CD14-positive monocyte (primary cell): ENCODE measurements at regions not wholly inside any gene's neighbourhood (a gene's known extent, or its start where the extent isn't known, plus 50 kb on each side); places are given as distances from the start of the nearest gene placed in this dataset.

Experiments used
- DNase-seq, 3 donors: peaks; one replicate each; pipeline ENCODE4 v3.0.0-alpha.2; 2011 to 2022
- H2AFZ ChIP-seq: 2 replicates; pipeline ENCODE4 v1.6.0; 2012; ENCODE audit warnings: mild to moderate bottlenecking, low read depth, low read length, inconsistent platforms; ENCODE audit not compliant: insufficient read depth, poor library complexity, severe bottlenecking
- H3K27ac ChIP-seq, 2 donors: 1 replicate in 1 of 2; 2 replicates in 1 of 2; pipeline ENCODE4 v1.5.1; 2012 to 2013; ENCODE audit warnings: low read length in 2 of 2, control low read depth in 1 of 2, inconsistent platforms in 1 of 2, low read depth in 1 of 2, mild to moderate bottlenecking in 1 of 2
- H3K27me3 ChIP-seq, 2 donors: one replicate each; pipeline versions ENCODE4 v1.6.0 to v1.6.1; 2011 to 2013; ENCODE audit warnings: low read length in 2 of 2; ENCODE audit not compliant: control insufficient read depth in 2 of 2, insufficient read depth in 2 of 2
- H3K36me3 ChIP-seq, 2 donors: replicated peaks in 1 of 2; 1 replicate in 1 of 2; 2 replicates in 1 of 2; pipeline versions ENCODE4 v1.5.1 to v1.6.1; 2012 to 2013; ENCODE audit warnings: low read length in 2 of 2, control low read depth in 1 of 2, inconsistent platforms in 1 of 2, mild to moderate bottlenecking in 1 of 2; ENCODE audit not compliant: insufficient read depth in 2 of 2, control insufficient read depth in 1 of 2
- H3K4me1 ChIP-seq, 2 donors: 1 replicate in 1 of 2; 2 replicates in 1 of 2; pipeline versions ENCODE4 v1.5.1 to v1.6.1; 2012 to 2013; ENCODE audit warnings: low read length in 2 of 2, control low read depth in 1 of 2, inconsistent platforms in 1 of 2, mild to moderate bottlenecking in 1 of 2, moderate library complexity in 1 of 2; ENCODE audit not compliant: insufficient read depth in 2 of 2, control insufficient read depth in 1 of 2
- H3K4me2 ChIP-seq: replicated peaks from 2 replicates; pipeline ENCODE3; 2012; ENCODE audit warnings: low read length, moderate library complexity, mild to moderate bottlenecking; ENCODE audit not compliant: poor library complexity, severe bottlenecking; ENCODE audit errors: extremely low read depth
- H3K4me3 ChIP-seq, 3 experiments: fragments of 200-600 bp in 1 of 3; sonication (generic) in 1 of 3; replicated peaks in 1 of 3; 1 replicate in 2 of 3; 2 replicates in 1 of 3; pipeline ENCODE4 v1.5.1; 2011 to 2013; ENCODE audit warnings: low read length in 3 of 3, mild to moderate bottlenecking in 3 of 3, control low read depth in 2 of 3, low read depth in 2 of 3, inconsistent platforms in 1 of 3, moderate library complexity in 1 of 3
- H3K79me2 ChIP-seq: 2 replicates; pipeline ENCODE4 v1.6.0; 2012; ENCODE audit warnings: mild to moderate bottlenecking, control low read depth, inconsistent platforms, low read length, moderate library complexity; ENCODE audit not compliant: insufficient read depth
- H3K9ac ChIP-seq: 2 replicates; pipeline ENCODE4 v1.6.0; 2017; ENCODE audit warnings: low read length, mild to moderate bottlenecking; ENCODE audit not compliant: insufficient read depth, poor library complexity, severe bottlenecking
- H3K9me3 ChIP-seq, 2 donors: replicated peaks in 1 of 2; 1 replicate in 1 of 2; 2 replicates in 1 of 2; pipeline versions ENCODE4 v1.5.1 to v1.6.1; 2012 to 2013; ENCODE audit warnings: low read length in 2 of 2, control low read depth in 1 of 2; ENCODE audit not compliant: control insufficient read depth in 1 of 2, insufficient read depth in 1 of 2
- H4K20me1 ChIP-seq: 2 replicates; pipeline ENCODE4 v1.6.0; 2012; ENCODE audit warnings: mild to moderate bottlenecking, low read length, control low read depth, moderate library complexity; ENCODE audit not compliant: insufficient read depth
- H3K27ac Mint-ChIP-seq, 7 donors: one replicate each; pipeline ENCODE4 v1.8.0; 2020; ENCODE audit warnings: mild to moderate bottlenecking in 7 of 7, mixed read lengths in 7 of 7, moderate library complexity in 6 of 7, inconsistent platforms in 2 of 7
- H3K27me3 Mint-ChIP-seq, 3 donors: one replicate each; pipeline ENCODE4 v1.8.0; 2021 to 2022; ENCODE audit warnings: low read depth in 3 of 3, mild to moderate bottlenecking in 3 of 3, mixed read lengths in 3 of 3, moderate library complexity in 3 of 3, inconsistent platforms in 1 of 3
- H3K36me3 Mint-ChIP-seq, 2 donors: one replicate each; pipeline ENCODE4 v1.8.0; 2020; ENCODE audit warnings: mixed read lengths in 2 of 2, inconsistent platforms in 1 of 2, mild to moderate bottlenecking in 1 of 2
- H3K4me1 Mint-ChIP-seq: one replicate; pipeline ENCODE4 v1.8.0; 2020; ENCODE audit warnings: mild to moderate bottlenecking, mixed read lengths
- H3K4me3 Mint-ChIP-seq, 2 donors: one replicate each; pipeline ENCODE4 v1.8.0; 2020; ENCODE audit warnings: mild to moderate bottlenecking in 2 of 2, mixed read lengths in 2 of 2, moderate library complexity in 1 of 2
- H3K9me3 Mint-ChIP-seq, 7 donors: one replicate each; pipeline ENCODE4 v1.8.0; 2020 to 2022; ENCODE audit warnings: mixed read lengths in 7 of 7, mild to moderate bottlenecking in 6 of 7, moderate library complexity in 6 of 7, inconsistent platforms in 2 of 7
- WGBS: methylation state at CpG from one replicate; pipeline ENCODE4 v1.1.5; 2013; ENCODE audit warnings: missing lambda C conversion rate; ENCODE audit not compliant: insufficient coverage; 5-methylcytosine and 5-hydroxymethylcytosine counted together
- intact Hi-C, 2 donors: fragments of 100-400 bp; cut with micrococcal nuclease; formaldehyde crosslinking; loops; one replicate each; pipeline versions ENCODE4 v1.15.0 to v1.15.1; 2023
- TF ChIP-seq, protein P1 (sequence below): fragments of 200-600 bp; IDR thresholded peaks from one replicate; pipeline ENCODE4 v1.8.0; 2022; ENCODE audit warnings: antibody characterized with exemption, mild to moderate bottlenecking

DNA sequence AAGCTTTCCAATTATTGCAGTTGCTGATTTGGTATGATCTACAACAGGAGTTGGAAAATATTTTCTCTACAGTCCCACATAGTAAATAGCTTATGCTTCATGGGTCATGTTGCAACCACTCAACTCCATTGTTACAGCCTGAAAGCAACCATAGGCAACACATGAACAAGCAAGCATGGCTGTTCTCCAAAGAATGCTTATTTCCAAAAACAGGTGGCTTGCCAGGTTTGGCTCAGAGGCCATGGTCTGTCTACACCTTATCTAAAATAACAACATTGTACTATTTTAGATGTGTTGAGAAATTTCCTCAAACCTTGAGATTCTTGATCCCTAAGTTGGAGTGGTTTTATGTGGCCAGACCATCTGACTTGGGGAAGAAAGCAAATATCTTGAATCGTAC, 153.9 kb upstream of the MPPED2 start:
- no peak overlapping the region for H3K27ac Mint-ChIP-seq
- intact Hi-C loops, result no loop called here
- no peaks in the 10 kb centered on the region for H3K79me2 ChIP-seq
- H3K27me3 ChIP-seq, result no peaks in the 10 kb centered on the region
- H3K27ac ChIP-seq, result no peak overlapping the region
- H3K36me3 Mint-ChIP-seq, result no peaks in the 10 kb centered on the region
- no peak overlapping the region for H3K4me3 ChIP-seq
- TF ChIP-seq, protein P1, sequence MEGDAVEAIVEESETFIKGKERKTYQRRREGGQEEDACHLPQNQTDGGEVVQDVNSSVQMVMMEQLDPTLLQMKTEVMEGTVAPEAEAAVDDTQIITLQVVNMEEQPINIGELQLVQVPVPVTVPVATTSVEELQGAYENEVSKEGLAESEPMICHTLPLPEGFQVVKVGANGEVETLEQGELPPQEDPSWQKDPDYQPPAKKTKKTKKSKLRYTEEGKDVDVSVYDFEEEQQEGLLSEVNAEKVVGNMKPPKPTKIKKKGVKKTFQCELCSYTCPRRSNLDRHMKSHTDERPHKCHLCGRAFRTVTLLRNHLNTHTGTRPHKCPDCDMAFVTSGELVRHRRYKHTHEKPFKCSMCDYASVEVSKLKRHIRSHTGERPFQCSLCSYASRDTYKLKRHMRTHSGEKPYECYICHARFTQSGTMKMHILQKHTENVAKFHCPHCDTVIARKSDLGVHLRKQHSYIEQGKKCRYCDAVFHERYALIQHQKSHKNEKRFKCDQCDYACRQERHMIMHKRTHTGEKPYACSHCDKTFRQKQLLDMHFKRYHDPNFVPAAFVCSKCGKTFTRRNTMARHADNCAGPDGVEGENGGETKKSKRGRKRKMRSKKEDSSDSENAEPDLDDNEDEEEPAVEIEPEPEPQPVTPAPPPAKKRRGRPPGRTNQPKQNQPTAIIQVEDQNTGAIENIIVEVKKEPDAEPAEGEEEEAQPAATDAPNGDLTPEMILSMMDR, result no peak
- no peaks in the 10 kb centered on the region for H3K36me3 ChIP-seq
- H3K4me1 ChIP-seq, result no peaks in the 10 kb centered on the region
- H3K4me3 Mint-ChIP-seq, result no peak overlapping the region
- DNase-seq, result no peak
- H3K4me1 Mint-ChIP-seq, result no peaks in the 10 kb centered on the region
- H3K27me3 Mint-ChIP-seq, result no peaks in the 10 kb centered on the region
- no CpG with 5 or more reads among the region's 1 CpG for WGBS
- H3K9me3 Mint-ChIP-seq, result peaks cover 0 to 3% (median 1%) of the 10 kb centered on the region in 7 donors
- H3K9me3 ChIP-seq, result no peaks in the 10 kb centered on the region
- H2AFZ ChIP-seq, result no peak overlapping the region
- no peaks in the 10 kb centered on the region for H4K20me1 ChIP-seq
- no peak overlapping the region for H3K4me2 ChIP-seq
- H3K9ac ChIP-seq, result no peak overlapping the region

DNA sequence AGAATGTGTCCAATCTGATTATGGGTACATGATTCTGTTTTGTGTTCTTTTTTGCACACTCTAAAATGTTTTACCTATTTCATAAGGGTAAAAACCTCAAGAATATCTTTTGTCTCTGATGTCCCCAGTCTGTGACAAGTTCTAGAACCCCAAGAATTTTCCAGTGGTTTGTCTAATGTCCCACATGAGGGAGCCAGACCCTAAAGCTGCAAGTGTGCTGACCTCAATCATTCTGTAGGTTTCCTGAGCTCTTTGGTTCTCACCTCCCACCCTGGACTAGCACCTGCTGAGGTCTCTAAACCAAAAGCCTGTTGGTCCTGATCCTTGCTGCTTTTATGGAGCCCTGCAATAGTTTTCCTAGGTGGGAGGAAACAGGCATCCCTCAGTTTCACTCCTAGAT, 149.8 kb upstream of the MPPED2 start:
- H3K27ac ChIP-seq, result no peak overlapping the region
- H3K9ac ChIP-seq, result no peak overlapping the region
- H3K27me3 ChIP-seq, result no peaks in the 10 kb centered on the region
- no peak overlapping the region for H3K4me3 ChIP-seq
- H3K4me2 ChIP-seq, result no peak overlapping the region
- no peaks in the 10 kb centered on the region for H3K79me2 ChIP-seq
- TF ChIP-seq, protein P1, result no peak
- H3K4me1 ChIP-seq, result no peaks in the 10 kb centered on the region
- no peak overlapping the region for H3K27ac Mint-ChIP-seq
- no peaks in the 10 kb centered on the region for H3K36me3 ChIP-seq
- H2AFZ ChIP-seq, result no peak overlapping the region
- DNase-seq, result no peak
- intact Hi-C loops, result no loop called here
- peaks cover 0 to 5% (median 3%) of the 10 kb centered on the region in 7 donors for H3K9me3 Mint-ChIP-seq
- H3K36me3 Mint-ChIP-seq, result no peaks in the 10 kb centered on the region
- no peaks in the 10 kb centered on the region for H3K27me3 Mint-ChIP-seq
- no peak overlapping the region for H3K4me3 Mint-ChIP-seq
- no peaks in the 10 kb centered on the region for H3K9me3 ChIP-seq
- no peaks in the 10 kb centered on the region for H3K4me1 Mint-ChIP-seq
- H4K20me1 ChIP-seq, result no peaks in the 10 kb centered on the region
